ENCODE measurements at regions not wholly inside any gene's neighbourhood (a gene's known extent, or its start where the extent isn't known, plus 50 kb on each side); places are given as distances from the start of the nearest gene placed in this dataset.

DNA sequence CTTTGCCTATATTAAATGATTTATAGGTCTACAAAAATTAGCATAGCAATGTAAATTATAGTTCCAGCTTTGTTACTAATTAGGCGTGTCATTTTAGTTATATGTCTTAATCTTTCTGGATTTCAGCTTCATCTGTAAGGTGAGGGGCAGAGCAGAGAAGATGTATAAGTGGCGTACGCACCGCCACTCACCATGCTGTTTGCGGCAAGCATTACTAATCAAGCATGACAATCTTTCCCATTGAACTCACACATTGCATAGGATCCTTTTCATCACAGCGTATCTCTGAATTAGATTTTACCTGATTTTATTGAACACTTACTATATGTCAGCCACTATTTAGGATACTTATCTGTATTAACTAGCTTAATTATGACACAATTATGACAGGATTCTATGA is 183.6 kb upstream of the DLGAP1 start:
- DNase-seq (ENCODE audit: low spot score) = no peak

DNA sequence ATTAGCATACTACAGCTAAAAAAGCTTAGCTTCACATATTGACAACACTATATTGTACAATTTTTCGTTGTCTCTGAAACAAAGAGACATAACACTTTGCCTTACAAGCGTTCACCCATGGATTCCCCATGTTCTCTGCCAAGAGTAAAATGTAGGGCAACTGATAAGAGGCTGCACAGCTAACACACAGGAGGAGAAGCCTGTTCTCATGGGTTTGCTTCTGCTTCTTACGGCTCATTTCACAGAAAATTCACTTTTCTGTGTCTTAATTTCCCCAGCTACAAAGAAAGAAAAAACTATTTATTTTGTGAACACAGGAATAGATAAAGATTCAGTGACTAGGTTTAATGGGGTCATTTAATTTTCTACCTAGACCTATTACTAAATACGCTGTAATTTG is 182.8 kb upstream of the DLGAP1 start:
- DNase-seq (ENCODE audit: low spot score) = no peak

DNA sequence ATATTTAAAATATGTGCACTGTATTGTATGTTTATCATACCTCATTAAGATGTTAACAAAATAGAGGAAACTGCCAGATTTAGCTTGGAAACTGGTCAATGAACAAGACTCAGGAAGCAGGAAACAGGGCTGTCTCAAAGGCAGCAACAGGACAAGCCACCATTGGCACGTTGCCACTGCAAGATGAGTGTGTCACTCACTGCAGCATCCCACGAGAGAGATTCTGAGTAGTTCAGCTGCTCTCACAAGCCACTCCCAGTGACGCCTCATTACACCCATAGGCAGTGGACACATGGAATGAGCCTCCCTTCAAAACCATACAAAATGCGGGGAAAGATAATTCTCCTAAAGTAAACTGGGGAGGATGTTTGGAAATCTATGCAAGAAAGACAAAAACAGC is 181.9 kb upstream of the DLGAP1 start:
- DNase-seq (ENCODE audit: low spot score) = no peak

DNA sequence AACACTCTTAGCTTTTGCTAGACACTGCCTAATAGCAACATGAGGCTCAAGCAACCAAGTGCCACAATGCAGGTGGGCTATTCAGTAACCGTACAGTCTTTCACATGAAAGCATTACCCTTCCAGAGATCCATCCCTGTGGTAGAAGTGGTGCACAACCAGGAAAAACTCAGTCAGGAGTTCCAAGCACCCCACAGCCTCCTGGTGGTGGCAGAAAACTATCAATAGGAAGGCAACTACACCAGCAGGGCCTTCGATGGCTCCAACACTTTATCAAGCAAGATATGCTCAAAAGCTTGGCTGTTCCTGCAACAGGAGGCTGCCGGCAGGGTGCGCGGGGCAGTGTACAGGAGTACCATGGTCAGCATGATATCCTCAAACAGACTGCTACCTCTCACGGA is 176.1 kb upstream of the DLGAP1 start:
- no peak for DNase-seq (ENCODE audit: low spot score)

DNA sequence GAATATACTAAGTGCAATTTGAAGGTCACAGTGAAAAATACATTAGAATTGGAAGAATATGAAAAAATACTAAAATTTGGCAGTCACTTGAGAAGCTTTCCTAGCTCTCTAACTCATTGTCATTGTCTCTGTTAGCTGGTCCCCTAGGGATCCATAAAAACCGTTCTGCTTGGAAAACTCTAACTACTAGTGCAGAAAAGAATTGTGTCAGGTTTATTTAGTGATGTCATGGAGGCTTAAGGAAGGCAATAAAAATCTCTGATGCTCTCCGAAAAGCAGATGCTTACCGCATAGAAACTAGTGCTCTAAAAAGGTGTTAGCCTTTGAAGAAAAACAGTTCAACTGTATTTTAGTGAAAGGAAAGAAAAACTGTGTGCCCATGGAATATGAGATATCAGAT is 150.1 kb upstream of the DLGAP1 start:
- DNase-seq (ENCODE audit: low spot score) = no peak

DNA sequence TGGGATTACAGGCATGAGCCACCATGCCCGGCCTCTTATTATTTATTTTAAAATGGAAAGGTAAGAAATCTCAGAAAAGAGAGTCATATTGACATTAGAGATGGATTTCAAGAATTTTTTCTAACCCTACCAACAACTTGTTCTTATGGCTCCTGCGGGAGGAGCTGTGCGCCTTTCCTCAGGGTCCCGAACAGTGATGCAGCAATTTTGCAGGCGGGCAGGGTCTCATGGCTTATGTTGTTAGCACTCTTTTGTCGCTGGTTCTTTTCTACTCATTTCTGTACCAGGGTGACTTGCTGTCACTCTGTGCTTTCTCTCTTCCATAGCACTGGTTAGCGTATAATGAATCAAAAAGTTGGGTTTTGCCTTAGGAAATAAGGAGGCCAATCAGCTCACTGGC is 148.8 kb upstream of the DLGAP1 start:
- DNase-seq (ENCODE audit: low spot score) = no peak

DNA sequence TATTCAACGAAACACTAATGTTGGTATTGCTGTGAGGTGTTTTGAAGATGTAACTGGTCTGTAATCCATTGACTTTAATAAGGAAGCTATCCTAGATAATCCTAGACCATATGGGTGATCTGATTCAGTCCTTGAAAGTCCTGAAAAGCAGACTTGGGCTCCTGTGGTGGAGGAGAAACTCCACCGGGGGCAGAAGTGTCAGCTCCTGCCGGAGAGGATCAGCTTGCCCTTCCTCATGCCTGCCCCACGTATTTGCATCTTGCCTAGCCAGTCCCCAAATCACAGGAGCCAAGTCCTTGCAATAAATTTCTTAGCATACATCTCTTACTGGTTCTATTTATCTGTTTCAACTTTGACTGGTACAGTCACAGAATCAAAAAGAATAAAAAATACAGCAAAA is 144.2 kb upstream of the DLGAP1 start:
- DNase-seq (ENCODE audit: low spot score) = no peak

DNA sequence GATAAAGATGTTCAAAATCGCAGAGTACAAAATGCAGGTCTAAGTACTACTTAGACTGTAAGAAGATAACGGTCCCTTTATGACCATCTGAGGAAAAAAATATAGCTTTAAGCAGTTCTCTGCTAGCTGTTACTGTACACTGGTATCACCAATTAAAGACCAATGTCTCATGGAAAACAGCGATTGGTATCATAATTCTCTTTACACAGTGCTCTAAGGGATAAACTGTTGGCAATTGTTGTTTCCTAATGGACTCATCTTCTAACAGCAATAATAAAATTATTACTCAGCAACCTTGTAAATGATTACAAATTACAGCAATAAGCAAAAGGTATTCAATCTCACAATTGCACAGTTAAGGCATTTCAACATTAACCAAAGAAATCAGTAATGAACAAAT is 142.2 kb upstream of the DLGAP1 start:
- no peak for DNase-seq (ENCODE audit: low spot score)

DNA sequence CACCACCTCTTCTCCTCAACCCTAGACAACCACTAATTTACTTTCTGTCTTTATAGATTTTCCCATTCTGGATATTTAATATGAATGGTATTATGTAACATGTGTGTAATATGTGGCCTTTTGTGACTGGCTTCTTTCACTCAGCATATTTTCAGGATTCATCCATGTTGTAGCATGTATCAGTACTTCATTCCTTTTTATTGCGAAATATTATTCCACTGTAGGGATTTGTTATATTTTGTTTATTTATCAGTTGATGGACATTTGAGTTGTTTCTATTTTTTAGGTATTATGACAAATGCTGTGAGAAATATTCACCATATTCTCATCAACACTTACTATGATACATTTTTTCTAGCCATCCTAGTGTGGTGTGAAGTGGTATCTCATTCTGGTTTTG is 138.8 kb upstream of the DLGAP1 start:
- DNase-seq (ENCODE audit: low spot score) = no peak

DNA sequence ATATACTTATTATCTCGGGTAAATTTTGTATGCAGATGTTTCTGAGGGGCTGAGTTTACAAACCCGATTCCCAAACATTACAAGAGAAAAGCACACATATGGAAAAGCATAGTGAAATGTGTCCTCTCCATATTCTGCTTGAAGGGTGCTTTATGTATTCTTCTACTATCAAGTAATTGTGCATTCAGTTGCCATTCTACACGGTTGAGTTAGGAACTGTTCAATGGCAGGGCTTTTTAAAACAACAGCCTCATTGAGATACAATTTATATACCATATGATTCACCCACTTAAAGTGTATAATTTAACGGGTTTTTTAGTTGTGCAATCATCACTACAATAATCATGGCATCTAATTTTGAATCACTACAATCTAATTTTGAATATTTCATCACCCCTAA is 138.4 kb upstream of the DLGAP1 start:
- no peak for DNase-seq (ENCODE audit: low spot score)

DNA sequence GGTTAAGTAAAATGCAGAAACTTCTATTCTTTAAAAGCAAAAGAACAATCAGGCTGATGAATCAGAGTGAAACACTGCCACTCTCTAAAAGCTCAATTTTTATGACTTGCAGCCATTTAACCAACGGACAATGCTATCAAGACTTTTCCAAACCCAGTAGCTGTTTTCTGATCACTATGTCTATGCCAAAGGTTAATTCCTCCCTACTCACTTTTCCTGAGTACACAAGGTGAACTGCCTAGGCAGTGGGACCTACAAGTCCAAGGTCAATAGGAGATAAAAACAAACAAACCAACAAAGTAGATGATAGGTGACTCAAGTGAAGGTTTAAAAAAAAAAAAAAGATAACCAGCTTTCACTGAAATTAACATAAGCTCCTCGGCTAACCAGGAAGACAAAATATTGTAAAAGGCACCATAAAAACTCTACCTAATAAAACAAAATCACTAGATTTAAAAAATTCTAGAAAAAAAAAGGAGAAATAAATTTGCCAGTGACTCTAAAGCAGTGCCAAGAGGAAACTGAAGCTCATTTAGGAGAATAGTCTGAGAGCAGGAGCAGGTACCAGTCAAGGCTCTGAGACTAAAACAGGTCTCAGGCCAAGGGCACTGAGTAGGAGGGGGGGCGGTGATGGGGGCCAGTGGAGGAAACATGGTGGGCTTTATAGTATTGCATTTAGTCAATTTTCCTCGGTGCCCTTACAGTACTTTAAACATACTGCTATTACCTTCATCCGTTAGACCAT is 134.1 kb upstream of the DLGAP1 start:
- DNase-seq (ENCODE audit: low spot score) = no peak

DNA sequence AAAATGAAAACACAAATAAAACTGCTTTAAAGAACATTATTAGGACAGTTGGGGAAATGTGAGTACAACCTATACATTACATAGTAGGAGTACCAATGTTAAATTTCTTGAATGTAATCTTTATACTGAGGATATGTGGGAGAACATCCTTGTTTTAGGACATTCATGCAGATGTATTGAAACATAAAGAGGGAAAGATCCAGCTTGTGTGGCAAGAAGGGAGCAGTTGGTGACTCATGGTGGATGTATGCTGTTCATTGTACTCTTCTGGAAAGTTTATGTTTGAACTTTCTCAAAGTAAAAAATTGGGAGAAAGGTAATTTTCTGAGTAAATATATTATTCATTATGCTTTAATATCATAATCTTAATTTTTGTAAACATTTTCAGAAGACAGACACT is 132.1 kb upstream of the DLGAP1 start:
- peak; percentile 6 for DNase-seq (ENCODE audit: low spot score)

DNA sequence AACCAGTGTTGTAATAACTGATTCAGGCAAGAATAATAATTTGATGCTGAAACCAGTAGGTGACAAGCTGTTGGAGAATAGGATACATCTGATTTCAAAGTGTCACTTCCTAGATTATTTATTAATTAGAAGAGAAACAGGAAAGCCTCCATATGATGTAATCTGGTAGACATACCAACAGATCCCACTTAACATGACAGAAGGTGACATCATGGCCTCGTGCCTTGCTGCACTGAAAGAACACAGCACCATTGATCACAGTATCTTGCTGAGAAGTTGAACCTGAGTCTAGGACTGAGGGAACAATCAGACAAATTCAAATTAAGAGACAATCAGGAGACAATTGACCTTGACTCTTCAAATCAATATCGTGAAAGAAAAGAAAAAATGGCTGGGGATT is 131.6 kb upstream of the DLGAP1 start:
- DNase-seq (ENCODE audit: low spot score) = no peak

DNA sequence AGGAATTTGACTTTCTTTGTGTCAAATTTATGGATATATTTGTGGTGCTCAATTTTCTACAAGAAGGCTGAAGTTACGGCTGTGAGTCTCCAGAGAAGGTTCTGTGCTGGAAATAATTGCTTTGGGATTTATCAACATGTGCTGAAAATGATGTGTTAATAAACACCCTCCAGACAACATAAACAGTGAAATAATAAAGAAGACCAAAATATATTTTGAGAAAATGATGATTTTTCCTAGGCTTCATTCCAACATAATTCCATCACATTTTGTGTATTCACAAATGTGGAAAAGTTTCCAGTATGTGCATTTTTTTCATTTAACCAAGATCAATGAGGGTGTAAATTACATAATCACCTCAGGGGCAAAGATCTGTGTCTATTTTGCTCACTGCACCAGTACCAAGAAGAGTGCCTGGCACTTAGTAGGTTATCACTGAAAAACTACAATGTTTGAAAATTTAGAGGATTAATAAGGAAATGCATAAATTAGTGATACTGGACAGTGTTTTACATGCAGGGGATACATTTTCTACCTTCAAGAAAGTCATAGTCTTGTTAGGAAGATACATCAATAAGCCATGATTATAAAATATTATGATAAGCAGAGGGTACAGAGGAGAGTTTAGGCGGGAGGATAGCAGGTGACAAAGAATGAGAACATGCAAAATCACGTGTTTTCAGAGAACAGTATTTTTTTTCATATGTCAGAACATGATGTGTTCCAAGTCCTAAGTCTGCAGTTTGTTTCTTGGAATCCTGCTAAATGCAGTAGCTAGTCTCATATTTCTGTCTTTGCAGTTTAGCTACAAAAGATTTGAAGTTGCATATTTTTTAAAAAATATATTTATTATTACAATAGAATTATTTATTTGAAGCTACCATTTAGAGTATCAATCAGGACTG is 127.6 kb upstream of the DLGAP1 start:
- DNase-seq (ENCODE audit: low spot score) = no peak

DNA sequence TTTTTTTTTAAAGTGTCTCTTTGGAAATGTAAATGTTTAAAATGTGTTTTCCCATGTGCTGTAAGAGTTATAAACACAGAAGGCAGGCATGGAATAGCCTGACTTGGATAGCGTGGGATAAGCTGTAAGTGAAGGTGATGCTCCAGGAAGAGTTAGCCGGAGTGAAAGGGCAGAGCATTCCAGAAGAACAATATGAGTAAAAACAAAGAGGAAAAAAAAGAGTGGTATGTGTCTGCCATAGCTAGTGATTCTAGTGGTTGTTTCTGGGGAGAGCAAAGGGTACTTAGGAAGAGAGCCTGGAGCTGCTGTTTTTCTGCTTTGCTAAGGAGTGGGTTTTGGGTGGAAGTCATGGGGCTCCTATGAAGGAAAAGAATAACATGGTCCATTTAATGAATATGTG is 126.9 kb upstream of the DLGAP1 start:
- no peak for DNase-seq (ENCODE audit: low spot score)

DNA sequence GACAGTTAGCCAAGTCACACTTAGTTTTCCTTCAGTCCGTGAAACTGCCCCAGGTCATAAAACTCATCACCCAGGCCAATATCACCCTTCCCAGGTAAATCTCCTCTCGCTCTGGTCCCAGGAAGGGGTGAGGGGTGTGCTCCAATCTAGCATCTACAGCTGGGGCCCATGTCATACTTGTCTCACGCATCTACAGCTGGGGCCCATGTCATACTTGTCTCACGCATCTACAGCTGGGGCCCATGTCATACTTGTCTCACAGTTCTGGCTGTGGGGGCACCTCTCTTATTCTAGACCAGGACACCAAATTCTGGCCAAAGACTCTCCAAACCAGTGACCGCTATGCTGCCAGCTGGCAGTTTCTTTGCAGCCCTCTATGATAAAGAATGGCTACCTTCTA is 123.3 kb upstream of the DLGAP1 start:
- no peak for DNase-seq (ENCODE audit: low spot score)

DNA sequence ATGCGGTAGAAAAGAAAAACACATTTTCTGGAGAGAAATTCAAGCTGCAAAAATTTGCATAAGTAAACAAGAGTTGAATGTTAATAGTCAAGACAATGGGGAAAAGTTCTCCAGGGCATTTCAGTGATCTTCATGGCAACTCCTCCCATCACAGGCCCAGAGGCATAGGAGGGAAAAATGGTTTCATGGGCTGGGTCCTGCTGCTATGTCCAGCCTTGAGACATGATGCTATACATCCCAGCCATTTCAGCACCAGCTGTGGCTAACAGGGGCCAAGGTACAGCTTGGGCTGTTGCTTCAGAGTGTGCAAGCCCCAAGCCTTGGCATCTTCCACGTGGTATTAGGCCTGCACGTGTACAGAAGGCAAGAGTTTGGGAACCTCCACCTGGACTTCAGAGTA is 118.6 kb upstream of the DLGAP1 start:
- no peak for DNase-seq (ENCODE audit: low spot score)

DNA sequence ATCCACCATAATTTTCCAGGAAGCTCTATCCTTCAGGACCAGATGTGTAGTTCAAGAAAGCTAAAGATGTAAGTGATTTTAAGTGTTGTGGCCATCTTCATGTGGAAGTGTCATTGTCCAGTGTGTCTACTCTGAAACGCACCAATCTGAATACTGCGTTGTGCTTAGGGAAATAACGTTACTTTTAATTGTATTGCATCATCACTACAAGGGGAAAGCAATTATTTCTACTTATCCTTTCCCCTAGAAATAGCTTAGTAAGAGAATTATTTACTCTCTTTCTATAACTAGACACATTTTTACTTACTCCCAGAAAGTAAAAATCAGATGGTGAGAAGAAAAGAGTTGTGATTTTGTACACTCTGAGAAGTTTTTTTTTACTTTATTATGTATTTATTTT is 102.4 kb upstream of the DLGAP1 start:
- DNase-seq (ENCODE audit: low spot score) = no peak

DNA sequence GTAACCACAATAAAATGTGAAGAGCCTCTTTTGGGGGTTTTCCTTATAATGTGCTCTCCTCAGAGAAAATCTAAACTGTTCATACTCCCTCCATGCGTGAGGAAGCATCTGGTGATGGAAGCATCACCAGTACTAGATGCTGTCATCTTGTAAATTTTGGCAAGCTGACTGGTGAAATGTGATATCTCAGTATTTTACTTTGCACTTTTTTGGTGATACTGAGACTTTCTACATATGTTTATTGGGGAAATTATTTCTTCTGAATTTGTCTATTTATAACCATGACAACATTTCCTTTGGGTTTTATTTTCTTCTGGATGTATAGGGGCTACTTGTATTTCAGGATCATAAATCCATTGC is 95.9 kb upstream of the DLGAP1 start:
- DNase-seq (ENCODE audit: low spot score) = no peak

DNA sequence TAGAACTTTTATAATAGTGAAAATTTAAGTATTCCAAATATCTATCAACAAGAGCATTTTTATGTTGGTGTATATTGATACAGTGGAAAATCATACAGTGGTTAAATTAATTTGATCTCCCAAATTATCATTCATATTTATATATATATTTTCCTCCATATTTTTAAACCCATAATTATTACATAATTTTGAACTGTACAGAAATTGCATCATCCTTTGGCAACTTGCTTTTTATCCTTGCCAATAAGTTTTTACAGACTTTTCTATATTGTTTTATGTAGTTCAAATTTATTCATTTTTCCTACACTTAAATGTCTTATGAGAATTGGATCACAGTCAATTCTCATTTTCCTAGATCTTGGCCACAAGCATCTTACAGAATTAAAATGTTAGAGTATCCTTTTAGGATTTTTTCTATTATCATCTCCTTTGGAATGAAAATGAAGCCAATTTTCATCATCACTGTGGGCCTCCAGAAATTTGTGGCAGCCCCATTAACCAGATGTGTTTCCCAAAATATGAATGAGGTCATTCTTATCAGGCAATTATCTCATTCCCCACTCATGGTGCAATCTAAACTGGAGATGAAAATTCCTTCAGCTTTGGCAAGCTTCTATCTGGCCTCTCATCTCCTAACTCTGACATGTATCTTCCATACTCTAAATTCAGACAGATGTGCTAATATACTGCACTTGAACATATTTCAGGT is 94.2 kb upstream of the DLGAP1 start:
- DNase-seq (ENCODE audit: low spot score) = no peak

DNA sequence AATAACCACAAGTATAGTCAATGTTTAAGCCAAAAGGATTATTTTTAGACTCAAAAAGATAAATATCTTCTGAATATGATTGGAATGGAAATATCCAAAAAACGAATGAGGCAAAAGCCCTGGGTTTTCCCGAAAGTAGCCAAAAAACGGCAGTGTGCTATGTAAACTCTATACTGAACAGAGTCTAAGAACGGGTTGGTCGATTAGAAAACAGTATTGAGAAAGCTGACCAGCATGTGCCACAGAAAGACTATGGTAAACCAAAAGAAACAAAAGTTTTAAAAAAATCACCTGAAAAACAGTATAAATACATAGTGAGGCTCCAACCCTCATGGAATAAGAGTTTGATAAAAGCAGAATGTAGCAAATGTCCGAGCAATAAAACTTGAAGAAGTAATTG is 92.0 kb upstream of the DLGAP1 start:
- no peak for DNase-seq (ENCODE audit: low spot score)

DNA sequence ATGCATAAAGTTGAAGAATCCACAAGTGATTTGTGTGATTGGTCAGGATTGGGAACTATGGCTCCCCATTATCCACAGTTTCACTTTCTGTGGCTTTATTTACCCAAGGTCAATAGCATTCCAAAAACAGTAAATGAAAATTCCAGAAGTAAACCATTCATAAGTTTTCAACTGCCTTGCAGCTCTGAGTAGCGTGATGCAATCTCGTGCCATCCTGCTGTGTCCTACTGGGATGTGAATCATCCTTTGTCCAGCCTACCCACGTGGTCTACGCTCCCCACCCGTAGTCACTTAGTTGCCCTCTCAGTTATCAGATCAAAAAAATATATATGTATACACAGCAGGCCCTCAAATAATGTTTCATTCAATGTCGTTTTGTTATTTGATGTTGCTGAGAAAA is 89.0 kb upstream of the DLGAP1 start:
- DNase-seq (ENCODE audit: low spot score) = peak; percentile 84

DNA sequence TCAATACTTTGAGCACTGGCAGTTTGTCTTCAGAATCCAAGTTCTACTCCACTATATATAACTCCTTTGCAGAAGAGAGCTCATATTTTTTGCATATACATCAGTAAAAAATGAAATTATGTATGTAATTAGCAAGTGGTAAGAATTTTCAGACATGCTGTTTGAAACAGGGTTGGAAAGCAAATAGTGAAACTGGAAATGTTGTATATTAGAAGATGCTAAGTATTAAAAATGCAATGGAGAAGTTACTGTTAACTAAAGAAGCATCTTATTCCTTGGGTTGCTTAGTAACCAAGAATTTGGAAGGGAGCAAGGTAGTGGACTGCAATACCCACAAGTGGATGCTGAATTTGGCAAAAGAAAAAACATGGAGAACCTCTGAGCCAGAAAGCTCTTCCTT is 88.6 kb upstream of the DLGAP1 start:
- DNase-seq (ENCODE audit: low spot score) = no peak

Data from COLO829 (cell line).